WI38 (cell line): ENCODE measurements at regions not wholly inside any gene's neighbourhood (a gene's known extent, or its start where the extent isn't known, plus 50 kb on each side); places are given as distances from the start of the nearest gene placed in this dataset.

Experiments used
- H3K4me3 ChIP-seq: 2 replicates; pipeline ENCODE4 v1.5.1; 2011; ENCODE audit warnings: low read depth, mild to moderate bottlenecking, control low read depth, low read length
- CTCF ChIP-seq: IDR thresholded peaks from 2 replicates; pipeline ENCODE4 v1.5.1; 2012; ENCODE audit warnings: low read depth, mild to moderate bottlenecking, control low read depth, low read length

GRCh38 chr2:111219285-111219684 lies 98.6 kb downstream of the BCL2L11 start:
- TF ChIP-seq CTCF = no peak
- H3K4me3 ChIP-seq = no peak overlapping the region

- H3K4me3 ChIP-seq = no peak overlapping the region
- no peak for TF ChIP-seq CTCF
Observed at GRCh38 chr2:111219734-111220505, 99.2 kb downstream of the BCL2L11 start.

GRCh38 chr2:111220962-111221361 lies 100.2 kb downstream of the BCL2L11 start:
- H3K4me3 ChIP-seq = no peak overlapping the region
- no peak for TF ChIP-seq CTCF

- TF ChIP-seq CTCF = no peak
- H3K4me3 ChIP-seq = no peak overlapping the region
Observed at GRCh38 chr2:111221701-111222100, 101.0 kb downstream of the BCL2L11 start.

- TF ChIP-seq CTCF = no peak
- no peak overlapping the region for H3K4me3 ChIP-seq
Observed at GRCh38 chr2:111222204-111222866, 101.6 kb downstream of the BCL2L11 start.

GRCh38 chr2:111225856-111226255 lies 105.1 kb downstream of the BCL2L11 start:
- TF ChIP-seq CTCF = no peak
- no peak overlapping the region for H3K4me3 ChIP-seq
